Right ventricle myocardium inferior (tissue), 1 donor: ENCODE measurements at regions not wholly inside any gene's neighbourhood (a gene's known extent, or its start where the extent isn't known, plus 50 kb on each side); places are given as distances from the start of the nearest gene placed in this dataset.
"Not testable (repeated sequence)": the region's sequence is repeated elsewhere in the genome, so short reads cannot be mapped to it uniquely, and the experiment has no call there.

ENCODE experiments used
- ATAC-seq: fragments of 200-7000 bp; cut with Tn5 transposase; one replicate; pipeline ENCODE4 v1.9.1; 2020; ENCODE audit warnings: mild to moderate bottlenecking, moderate library complexity
- DNase-seq: peaks from one replicate; pipeline ENCODE4 v3.0.0; 2021; ENCODE audit errors: missing footprints
- intact Hi-C: fragments of 100-400 bp; cut with DNase I; formaldehyde crosslinking; loops from one replicate; pipeline ENCODE4 v1.11.0; 2022
- donor health status: DM: no; HTN: yes; CAD: no; lungs with severe emphysema.

DNA sequence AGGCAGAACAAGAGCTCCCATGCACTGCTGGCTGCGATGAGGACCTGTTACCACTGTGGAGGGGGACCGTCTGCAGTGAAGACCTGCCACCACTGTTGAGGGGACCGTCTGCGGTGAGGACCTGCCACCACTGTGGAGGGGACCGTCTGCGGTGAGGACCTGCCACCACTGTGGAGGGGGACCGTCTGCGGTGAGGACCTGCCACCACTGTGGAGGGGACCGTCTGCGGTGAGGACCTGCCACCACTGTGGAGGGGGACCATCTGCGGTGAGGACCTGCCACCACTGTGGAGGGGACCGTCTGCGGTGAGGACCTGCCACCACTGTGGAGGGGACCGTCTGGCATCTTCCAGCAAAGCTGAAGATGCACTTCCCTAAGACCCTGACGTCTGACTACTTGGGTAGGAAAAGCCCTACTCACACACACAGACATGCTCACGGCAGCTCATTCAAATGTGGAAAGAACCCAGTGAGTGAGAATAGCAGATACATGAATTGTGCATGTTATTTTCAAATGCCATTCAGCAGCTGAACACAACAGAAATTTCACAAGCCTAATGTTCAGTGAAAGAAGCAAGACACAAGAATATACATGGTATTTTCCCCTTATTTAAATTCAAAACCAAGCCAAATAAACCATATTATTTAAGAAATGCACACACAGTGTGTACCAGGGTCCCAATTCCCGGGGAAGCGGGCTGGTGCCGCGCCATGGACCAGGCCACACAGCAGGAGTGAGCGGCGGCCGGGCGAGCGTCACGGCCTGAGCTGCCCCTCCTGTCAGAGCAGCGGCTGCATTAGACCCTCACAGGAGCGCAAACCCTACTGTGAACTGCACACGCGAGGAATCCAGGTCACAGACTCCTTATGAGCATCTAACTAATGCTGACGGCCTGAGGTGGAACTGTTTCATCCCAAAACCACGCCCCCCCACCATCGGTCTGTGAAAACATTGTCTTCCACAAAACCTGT, 64.2 kb upstream of the METRNL start:
- ATAC-seq: no peak
- DNase-seq: no peak
- intact Hi-C loops: no loop called here

DNA sequence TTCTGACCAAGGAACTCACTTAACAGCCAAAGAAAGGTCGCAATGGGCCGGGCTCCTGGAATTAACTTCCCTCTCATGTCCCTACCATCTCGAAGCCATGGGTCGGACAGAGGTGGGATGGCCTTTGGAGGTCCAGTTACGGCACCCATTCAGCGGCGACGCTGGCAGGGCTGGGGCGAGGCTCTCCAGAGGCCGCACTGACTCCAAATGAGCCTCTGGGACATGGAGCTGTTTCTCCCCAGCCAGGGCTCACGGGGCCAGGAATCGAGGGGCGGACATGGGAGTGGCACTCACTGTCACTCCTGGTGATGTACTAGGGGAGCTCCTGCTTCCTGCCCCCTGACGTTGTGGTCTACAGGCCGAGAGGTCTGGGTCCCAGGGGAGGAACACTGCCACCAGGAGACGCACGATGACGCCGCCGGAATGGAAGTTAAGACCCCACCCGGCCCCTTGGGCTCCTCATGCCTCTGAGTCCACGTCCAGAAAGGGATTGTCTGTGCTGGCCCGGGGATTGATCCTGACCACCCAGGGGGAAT, 60.7 kb upstream of the METRNL start:
- ATAC-seq (no peak), DNase-seq (no peak)
- intact Hi-C loops: no loop called here

DNA sequence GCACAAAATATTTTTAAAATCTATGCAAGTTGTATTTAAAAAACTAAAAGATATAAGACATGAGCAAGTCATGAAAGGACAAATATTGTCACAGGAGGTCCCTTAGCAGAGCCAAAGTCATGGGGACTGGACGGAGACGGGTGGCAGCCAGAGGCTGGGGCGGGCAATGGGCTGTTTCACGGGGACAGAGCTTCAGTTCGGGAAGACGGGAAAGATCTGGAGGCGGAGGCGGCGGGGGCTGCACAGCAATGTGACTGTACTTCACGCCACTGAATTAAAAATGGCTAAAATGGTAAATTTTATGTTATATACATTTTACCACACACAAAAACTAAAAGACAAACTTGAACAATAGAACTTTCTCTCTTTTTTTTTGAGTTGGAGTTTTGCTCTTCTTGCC, 60.0 kb upstream of the METRNL start:
- ATAC-seq: no peak
- DNase-seq: no peak
- intact Hi-C loops: no loop called here

DNA sequence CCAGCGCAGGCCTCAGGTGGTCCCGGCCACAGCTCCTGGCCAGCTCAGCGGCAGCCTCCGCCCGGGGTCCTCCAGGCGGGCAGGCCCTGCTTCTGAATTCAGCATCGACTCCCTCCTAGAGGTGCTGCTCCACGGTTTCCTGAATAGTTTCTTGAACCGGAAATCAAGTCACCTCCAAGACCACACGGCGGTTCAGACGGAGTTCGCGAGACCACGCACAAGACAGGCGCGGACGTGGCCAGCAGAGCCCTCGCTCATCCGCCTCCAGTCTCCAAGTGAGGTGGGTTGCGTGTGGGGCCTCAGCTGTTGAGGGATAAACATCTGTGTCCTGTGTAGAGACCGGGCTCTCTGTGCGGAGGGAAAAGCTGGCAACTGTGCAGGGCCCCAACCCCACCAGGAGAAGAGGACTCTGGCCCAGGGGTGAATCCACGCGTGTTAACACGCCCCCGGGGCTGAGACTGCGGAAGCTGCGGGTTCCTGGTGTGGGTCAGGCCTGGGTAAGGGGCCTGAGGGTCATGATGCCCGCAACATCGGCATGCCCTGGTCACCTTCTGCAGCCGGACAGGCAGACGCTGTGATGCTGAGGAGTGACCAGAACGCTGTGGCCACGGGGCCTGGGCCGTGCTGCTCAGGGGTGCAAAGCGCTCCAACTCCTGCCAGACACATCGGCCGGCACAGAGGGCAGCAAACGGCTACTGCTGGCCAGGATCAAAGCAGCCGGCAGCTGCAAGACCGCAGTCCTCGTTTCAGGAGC, 55.0 kb upstream of the METRNL start:
- intact Hi-C loops: no loop called here
- no peak for ATAC-seq
- DNase-seq: no peak

DNA sequence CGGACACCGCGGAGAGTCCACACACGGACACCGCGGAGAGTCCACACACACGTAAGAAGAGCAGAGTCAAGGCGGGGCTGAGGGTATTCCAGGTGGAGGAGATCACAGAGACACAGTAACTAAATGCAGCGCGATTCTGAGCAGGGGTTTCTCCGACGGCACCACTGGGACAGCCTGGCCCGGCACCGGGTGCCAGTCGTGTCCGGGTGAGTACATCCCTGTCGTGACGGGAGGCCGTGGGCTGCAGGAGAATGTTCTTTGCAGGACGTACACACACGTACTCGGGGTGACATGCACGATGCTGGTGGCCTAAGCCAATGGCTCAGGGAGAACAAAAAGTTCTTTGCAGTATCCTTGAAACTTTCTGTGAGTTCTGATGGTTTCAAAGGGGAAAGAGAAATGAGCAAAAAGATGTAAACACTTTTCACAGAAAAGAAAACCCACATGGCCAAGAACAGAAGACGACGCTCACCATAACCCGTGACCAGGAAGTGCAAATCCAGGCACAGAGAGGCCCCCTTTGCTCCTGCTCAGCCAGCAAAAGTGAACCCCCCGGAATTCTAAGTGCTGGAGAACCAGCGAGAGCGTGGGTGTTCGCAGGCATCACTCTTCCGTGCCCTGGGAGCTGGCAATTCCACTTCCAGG, 53.7 kb upstream of the METRNL start:
- DNase-seq: no peak
- intact Hi-C loops: no loop called here
- no peak for ATAC-seq

DNA sequence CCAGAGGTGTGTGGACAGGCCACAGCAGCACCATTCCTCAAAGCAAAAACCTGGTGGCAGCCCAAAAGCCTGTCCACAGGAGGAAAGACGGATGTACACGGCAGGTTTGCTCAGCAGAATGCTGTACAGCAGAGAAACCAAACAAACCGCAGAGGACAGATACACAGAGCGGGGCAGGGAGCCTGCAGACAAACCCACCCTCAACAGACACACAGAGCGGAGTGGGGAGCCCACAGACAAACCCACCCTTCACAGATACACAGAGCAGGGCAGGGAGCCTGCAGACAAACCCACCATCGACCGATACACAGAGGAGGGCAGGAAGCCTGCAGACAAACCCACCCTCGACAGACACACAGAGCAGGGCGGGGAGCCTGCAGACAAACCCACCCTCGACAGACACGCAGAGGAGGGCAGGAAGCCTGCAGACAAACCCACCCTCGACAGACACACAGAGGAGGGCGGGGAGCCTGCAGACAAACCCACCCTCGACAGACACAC, 53.0 kb upstream of the METRNL start:
- no peak for ATAC-seq
- DNase-seq: no peak
- intact Hi-C loops: no loop called here

DNA sequence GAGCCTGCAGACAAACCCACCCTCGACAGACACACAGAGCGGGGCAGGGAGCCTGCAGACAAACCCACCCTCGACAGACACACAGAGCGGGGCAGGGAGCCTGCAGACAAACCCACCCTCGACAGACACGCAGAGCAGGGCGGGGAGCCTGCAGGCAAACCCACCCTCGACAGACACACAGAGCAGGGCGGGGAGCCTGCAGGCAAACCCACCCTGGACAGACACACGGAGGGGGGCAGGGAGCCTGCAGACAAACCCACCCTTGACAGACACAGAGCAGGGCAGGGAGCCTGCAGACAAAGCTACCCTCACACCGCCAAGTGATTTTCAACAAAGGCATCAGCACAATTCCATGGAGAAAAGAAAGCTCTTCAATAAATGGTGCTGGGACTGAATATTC, 52.5 kb upstream of the METRNL start:
- DNase-seq, ATAC-seq, intact Hi-C loops: not testable (repeated sequence)

DNA sequence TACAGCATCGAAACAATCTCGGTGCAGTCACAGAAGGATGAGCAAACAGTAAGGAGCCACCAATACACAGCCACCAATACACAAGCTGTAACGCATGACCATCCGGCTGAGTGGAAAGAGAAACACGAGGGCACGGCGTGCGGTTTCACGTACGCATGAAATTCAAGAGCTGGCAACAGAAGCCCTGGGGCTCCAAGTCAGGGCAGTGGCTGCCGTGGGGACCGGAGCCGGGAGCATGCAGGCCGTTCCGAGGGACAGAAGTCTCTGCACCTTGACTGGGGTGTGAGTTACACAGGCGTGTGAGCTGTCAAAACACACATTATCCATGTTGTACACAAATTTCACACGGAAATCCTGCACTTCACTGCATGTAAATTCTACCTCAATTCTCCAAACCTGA, 50.6 kb upstream of the METRNL start:
- intact Hi-C loops: no loop called here
- ATAC-seq (no peak), DNase-seq (no peak)

DNA sequence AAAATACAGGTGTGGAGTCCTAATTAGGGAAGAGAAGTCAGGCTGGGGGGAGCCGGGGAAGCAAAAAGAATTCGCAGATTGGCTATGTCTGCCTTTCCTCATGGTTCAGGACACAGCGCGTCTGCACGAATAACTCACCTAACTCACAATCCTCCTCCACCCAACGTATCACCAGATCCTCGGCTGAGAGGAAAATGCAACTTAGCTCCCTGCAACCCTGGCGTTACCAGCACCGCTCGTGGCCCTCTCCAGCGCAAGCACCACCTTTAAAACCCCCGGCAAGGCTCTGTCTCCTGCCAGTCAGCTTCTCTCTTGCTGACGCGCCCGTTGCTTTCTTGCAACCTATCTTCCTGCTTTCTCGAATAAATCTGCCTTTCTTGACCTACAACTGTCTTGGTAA, 49.8 kb upstream of the METRNL start:
- DNase-seq (no peak), ATAC-seq (no peak)
- intact Hi-C loops: no loop called here
